ENCODE measurements at regions not wholly inside any gene's neighbourhood (a gene's known extent, or its start where the extent isn't known, plus 50 kb on each side); places are given as distances from the start of the nearest gene placed in this dataset.
"Not testable (repeated sequence)": the region's sequence is repeated elsewhere in the genome, so short reads cannot be mapped to it uniquely, and the experiment has no call there.

- no peak overlapping the region for H3K27ac ChIP-seq (ENCODE audit: low read depth, low read length)
- no peak overlapping the region for H3K4me3 ChIP-seq (ENCODE audit: low read length)
- no peaks in the 10 kb centered on the region for H3K4me1 ChIP-seq (ENCODE audit: control insufficient read depth, insufficient read depth, low read length)
- H3K27me3 ChIP-seq (ENCODE audit: control insufficient read depth, insufficient read depth, low read length): no peaks in the 10 kb centered on the region
- no peak overlapping the region for H3K9ac ChIP-seq (ENCODE audit: low read length)
- no peaks in the 10 kb centered on the region for H3K36me3 ChIP-seq (ENCODE audit: control insufficient read depth, insufficient read depth, low read length)
Measured at GRCh38 chr10:36779238-36779846, 346.1 kb upstream of the ANKRD30A start.

- H3K36me3 ChIP-seq (ENCODE audit: control insufficient read depth, insufficient read depth, low read length): no peaks in the 10 kb centered on the region
- no peaks in the 10 kb centered on the region for H3K27me3 ChIP-seq (ENCODE audit: control insufficient read depth, insufficient read depth, low read length)
- H3K9ac ChIP-seq (ENCODE audit: low read length): no peak overlapping the region
- no peaks in the 10 kb centered on the region for H3K4me1 ChIP-seq (ENCODE audit: control insufficient read depth, insufficient read depth, low read length)
- H3K27ac ChIP-seq (ENCODE audit: low read depth, low read length): no peak overlapping the region
- no peak overlapping the region for H3K4me3 ChIP-seq (ENCODE audit: low read length)
Measured at GRCh38 chr10:36778651-36779050, 346.7 kb upstream of the ANKRD30A start.

GRCh38 chr10:36773652-36774051, 351.7 kb upstream of the ANKRD30A start:
- no peaks in the 10 kb centered on the region for H3K4me1 ChIP-seq (ENCODE audit: control insufficient read depth, insufficient read depth, low read length)
- no peak overlapping the region for H3K9ac ChIP-seq (ENCODE audit: low read length)
- H3K36me3 ChIP-seq (ENCODE audit: control insufficient read depth, insufficient read depth, low read length): no peaks in the 10 kb centered on the region

GRCh38 chr10:36771725-36772124, 353.7 kb upstream of the ANKRD30A start:
- H3K9ac ChIP-seq (ENCODE audit: low read length): no peak overlapping the region
- H3K4me1 ChIP-seq (ENCODE audit: control insufficient read depth, insufficient read depth, low read length): no peaks in the 10 kb centered on the region
- no peaks in the 10 kb centered on the region for H3K27me3 ChIP-seq (ENCODE audit: control insufficient read depth, insufficient read depth, low read length)
- H3K36me3 ChIP-seq (ENCODE audit: control insufficient read depth, insufficient read depth, low read length): no peaks in the 10 kb centered on the region
- no peak overlapping the region for H3K4me3 ChIP-seq (ENCODE audit: low read length)
- no peak overlapping the region for H3K27ac ChIP-seq (ENCODE audit: low read depth, low read length)

More at GRCh38 chr10:36773652-36774051, 351.7 kb upstream of the ANKRD30A start:
- H3K27me3 ChIP-seq (ENCODE audit: control insufficient read depth, insufficient read depth, low read length): no peaks in the 10 kb centered on the region
- no peak overlapping the region for H3K4me3 ChIP-seq (ENCODE audit: low read length)
- no peak overlapping the region for H3K27ac ChIP-seq (ENCODE audit: low read depth, low read length)

GRCh38 chr10:36769741-36770140, 355.7 kb upstream of the ANKRD30A start:
- H3K4me3 ChIP-seq (ENCODE audit: low read length); H3K9ac ChIP-seq (ENCODE audit: low read length); H3K4me1 ChIP-seq (ENCODE audit: control insufficient read depth, insufficient read depth, low read length); H3K36me3 ChIP-seq (ENCODE audit: control insufficient read depth, insufficient read depth, low read length); H3K27ac ChIP-seq (ENCODE audit: low read depth, low read length); H3K27me3 ChIP-seq (ENCODE audit: control insufficient read depth, insufficient read depth, low read length): not testable (repeated sequence)

GRCh38 chr10:36766940-36767339, 358.5 kb upstream of the ANKRD30A start:
- Histone ChIP-seq H3K27ac (ENCODE audit: low read depth, low read length) (no peak overlapping the region), H3K9ac (ENCODE audit: low read length) (no peak overlapping the region), H3K4me3 (ENCODE audit: low read length) (no peak overlapping the region), H3K4me1 (ENCODE audit: control insufficient read depth, insufficient read depth, low read length) (peaks cover 2% of the 10 kb centered on the region), H3K36me3 (ENCODE audit: control insufficient read depth, insufficient read depth, low read length) (no peaks in the 10 kb centered on the region), H3K27me3 (ENCODE audit: control insufficient read depth, insufficient read depth, low read length) (no peaks in the 10 kb centered on the region)

GRCh38 chr10:36766415-36766810, 359.0 kb upstream of the ANKRD30A start:
- Histone ChIP-seq H3K36me3 (ENCODE audit: control insufficient read depth, insufficient read depth, low read length) (no peaks in the 10 kb centered on the region), H3K4me1 (ENCODE audit: control insufficient read depth, insufficient read depth, low read length) (peaks cover 2% of the 10 kb centered on the region), H3K9ac (ENCODE audit: low read length) (no peak overlapping the region), H3K4me3 (ENCODE audit: low read length) (no peak overlapping the region), H3K27ac (ENCODE audit: low read depth, low read length) (no peak overlapping the region), H3K27me3 (ENCODE audit: control insufficient read depth, insufficient read depth, low read length) (no peaks in the 10 kb centered on the region)

GRCh38 chr10:36765782-36766414, 359.5 kb upstream of the ANKRD30A start:
- Histone ChIP-seq H3K36me3 (ENCODE audit: control insufficient read depth, insufficient read depth, low read length) (no peaks in the 10 kb centered on the region), H3K4me3 (ENCODE audit: low read length) (no peak overlapping the region), H3K27me3 (ENCODE audit: control insufficient read depth, insufficient read depth, low read length) (no peaks in the 10 kb centered on the region), H3K4me1 (ENCODE audit: control insufficient read depth, insufficient read depth, low read length) (peaks cover 2% of the 10 kb centered on the region), H3K9ac (ENCODE audit: low read length) (no peak overlapping the region), H3K27ac (ENCODE audit: low read depth, low read length) (no peak overlapping the region)

GRCh38 chr10:36764823-36765222, 360.6 kb upstream of the ANKRD30A start:
- Histone ChIP-seq H3K27me3 (ENCODE audit: control insufficient read depth, insufficient read depth, low read length) (no peaks in the 10 kb centered on the region), H3K27ac (ENCODE audit: low read depth, low read length) (no peak overlapping the region), H3K9ac (ENCODE audit: low read length) (no peak overlapping the region), H3K4me3 (ENCODE audit: low read length) (no peak overlapping the region), H3K36me3 (ENCODE audit: control insufficient read depth, insufficient read depth, low read length) (no peaks in the 10 kb centered on the region), H3K4me1 (ENCODE audit: control insufficient read depth, insufficient read depth, low read length) (peaks cover 2% of the 10 kb centered on the region)

- H3K27ac ChIP-seq (ENCODE audit: low read depth, low read length): no peak overlapping the region
- H3K27me3 ChIP-seq (ENCODE audit: control insufficient read depth, insufficient read depth, low read length): no peaks in the 10 kb centered on the region
- no peak overlapping the region for H3K4me3 ChIP-seq (ENCODE audit: low read length)
- no peaks in the 10 kb centered on the region for H3K4me1 ChIP-seq (ENCODE audit: control insufficient read depth, insufficient read depth, low read length)
- H3K9ac ChIP-seq (ENCODE audit: low read length): no peak overlapping the region
- no peaks in the 10 kb centered on the region for H3K36me3 ChIP-seq (ENCODE audit: control insufficient read depth, insufficient read depth, low read length)
Measured at GRCh38 chr10:36761121-36761520, 364.3 kb upstream of the ANKRD30A start.

GRCh38 chr10:36759141-36759805, 366.1 kb upstream of the ANKRD30A start:
- Histone ChIP-seq H3K36me3 (ENCODE audit: control insufficient read depth, insufficient read depth, low read length) (no peaks in the 10 kb centered on the region), H3K4me1 (ENCODE audit: control insufficient read depth, insufficient read depth, low read length) (no peaks in the 10 kb centered on the region), H3K4me3 (ENCODE audit: low read length) (no peak overlapping the region), H3K27me3 (ENCODE audit: control insufficient read depth, insufficient read depth, low read length) (no peaks in the 10 kb centered on the region), H3K27ac (ENCODE audit: low read depth, low read length) (no peak overlapping the region), H3K9ac (ENCODE audit: low read length) (no peak overlapping the region)

- H3K9ac ChIP-seq (ENCODE audit: low read length): no peak overlapping the region
- H3K36me3 ChIP-seq (ENCODE audit: control insufficient read depth, insufficient read depth, low read length): no peaks in the 10 kb centered on the region
- peaks cover 3% of the 10 kb centered on the region for H3K27me3 ChIP-seq (ENCODE audit: control insufficient read depth, insufficient read depth, low read length)
- H3K4me3 ChIP-seq (ENCODE audit: low read length): no peak overlapping the region
- H3K4me1 ChIP-seq (ENCODE audit: control insufficient read depth, insufficient read depth, low read length): no peaks in the 10 kb centered on the region
- no peak overlapping the region for H3K27ac ChIP-seq (ENCODE audit: low read depth, low read length)
Measured at GRCh38 chr10:36748128-36748871, 377.1 kb upstream of the ANKRD30A start.

Data from rectal smooth muscle tissue (tissue), 1 donor.